HG02610 (cell line): ENCODE measurements at regions not wholly inside any gene's neighbourhood (a gene's known extent, or its start where the extent isn't known, plus 50 kb on each side); places are given as distances from the start of the nearest gene placed in this dataset.
"Not testable (repeated sequence)": the region's sequence is repeated elsewhere in the genome, so short reads cannot be mapped to it uniquely, and the experiment has no call there.

Experiments used
- ATAC-seq: cut with Tn5 transposase; IDR thresholded peaks from one replicate; pipeline ENCODE4 v1.9.1; 2021; ENCODE audit warnings: mild to moderate bottlenecking, moderate library complexity; ENCODE audit not compliant: unreplicated experiment

DNA sequence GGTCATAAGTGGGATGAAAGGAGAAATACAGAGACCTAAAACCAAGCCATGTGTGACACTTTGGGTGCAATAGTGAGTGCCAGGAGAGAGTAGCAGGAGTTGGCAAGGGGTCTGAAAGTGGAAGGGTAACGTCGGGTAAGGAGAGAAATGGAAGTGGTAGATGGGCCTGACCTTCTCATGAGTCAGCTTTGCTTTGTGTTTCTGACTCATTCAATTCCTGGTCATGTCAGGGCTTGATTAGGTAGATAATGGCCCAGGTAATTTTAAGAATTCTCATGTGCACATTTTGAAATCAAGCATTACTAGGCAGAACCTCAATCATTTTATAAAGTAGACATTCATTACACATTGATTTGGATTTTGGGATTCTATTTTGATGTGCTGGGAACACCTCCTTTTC lies 262.5 kb downstream of the SOX2 start:
- ATAC-seq: no peak

DNA sequence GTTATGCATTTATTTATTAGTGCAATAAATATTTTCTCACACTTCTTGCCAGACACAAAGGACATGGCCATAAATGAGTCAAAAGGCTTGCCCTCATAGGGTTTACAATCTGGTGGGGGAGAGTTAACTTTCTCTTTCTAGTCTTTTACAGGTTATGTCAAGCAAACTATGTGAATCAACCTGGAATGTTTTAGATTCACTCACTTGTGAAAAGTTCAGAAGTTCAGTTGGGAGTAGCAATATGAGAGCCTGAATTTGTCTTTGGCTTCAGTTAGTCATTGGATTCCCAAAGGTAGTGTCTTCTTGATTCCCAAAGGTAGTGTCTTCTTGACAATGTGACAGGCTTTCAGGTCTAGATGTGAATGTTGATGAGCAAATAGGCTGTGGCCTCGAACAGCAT lies 264.8 kb downstream of the SOX2 start:
- no peak for ATAC-seq

DNA sequence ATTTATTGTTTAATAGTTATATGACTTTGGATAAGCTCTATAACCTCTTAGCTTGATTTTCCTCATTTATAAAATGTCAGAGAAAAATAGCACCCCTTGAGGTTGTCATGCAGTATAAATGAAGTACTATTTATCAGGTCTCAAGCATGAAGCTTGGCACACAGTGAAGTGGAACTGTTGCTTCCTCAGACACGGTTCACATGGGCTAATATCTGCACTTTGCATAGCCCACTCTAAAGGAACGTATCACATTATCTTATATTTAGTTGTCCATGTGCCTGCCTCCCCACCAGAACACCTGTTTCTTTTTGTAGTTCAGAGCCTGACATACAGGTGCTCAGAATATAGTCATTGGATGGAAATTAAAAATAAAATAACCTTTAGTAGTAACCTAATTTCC lies 273.7 kb downstream of the SOX2 start:
- no peak for ATAC-seq

DNA sequence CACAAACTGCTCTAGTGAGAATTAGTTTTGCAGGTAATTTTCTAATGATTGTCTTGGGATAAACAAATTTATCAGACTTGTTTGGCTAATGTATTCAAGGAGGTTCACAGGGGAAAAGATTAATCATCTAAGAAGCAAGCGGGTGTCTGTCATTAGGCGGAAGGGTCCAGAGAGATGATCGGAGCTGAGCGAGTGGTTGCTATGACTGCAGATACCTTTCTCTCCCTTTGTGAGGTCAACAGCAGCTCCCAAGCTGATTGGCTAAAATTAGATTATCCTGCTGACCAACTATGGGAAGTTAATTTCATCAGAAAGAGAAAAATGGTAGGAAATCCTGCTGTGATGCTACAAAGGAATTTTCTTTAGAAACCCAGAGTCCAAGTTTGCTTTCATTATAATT lies 276.0 kb downstream of the SOX2 start:
- no peak for ATAC-seq

DNA sequence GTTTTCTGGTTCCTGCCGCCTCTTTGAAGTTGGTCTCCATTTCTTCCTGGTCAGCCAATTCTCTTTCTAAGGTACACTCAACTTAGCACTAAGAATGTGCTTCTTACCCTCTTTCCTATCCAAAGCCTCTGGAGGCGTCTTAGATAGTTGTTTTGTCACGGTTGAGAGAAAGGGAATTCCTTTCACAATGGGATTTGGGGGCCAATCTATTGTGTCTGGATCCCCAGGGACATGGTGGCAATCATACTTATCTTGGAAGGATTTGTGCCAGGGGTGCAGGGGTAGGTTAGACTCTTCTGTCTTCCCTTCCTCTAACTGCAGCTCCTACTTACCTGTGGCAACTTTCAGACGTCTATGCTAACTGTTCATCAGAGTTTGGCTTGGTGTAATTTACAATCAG lies 287.1 kb downstream of the SOX2 start:
- no peak for ATAC-seq

DNA sequence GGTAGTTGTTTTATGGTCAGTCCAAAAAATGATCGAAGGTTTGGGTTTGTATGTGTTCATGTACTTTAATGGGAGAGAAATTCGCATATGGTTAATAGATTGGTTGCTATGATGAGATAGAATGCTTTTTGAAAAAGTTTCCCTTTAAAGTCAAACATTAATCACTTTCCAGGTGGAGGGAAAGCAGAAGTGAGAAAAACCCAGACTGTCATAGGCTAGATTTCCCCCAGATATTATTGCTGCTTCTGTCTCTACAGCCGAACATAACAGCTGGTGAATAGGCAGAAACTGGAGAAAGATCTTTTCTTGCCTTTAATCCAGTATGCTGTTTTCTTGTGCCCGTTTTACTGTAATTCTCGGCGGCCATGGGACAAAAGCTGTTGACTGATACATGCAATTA lies 287.6 kb downstream of the SOX2 start:
- no peak for ATAC-seq

DNA sequence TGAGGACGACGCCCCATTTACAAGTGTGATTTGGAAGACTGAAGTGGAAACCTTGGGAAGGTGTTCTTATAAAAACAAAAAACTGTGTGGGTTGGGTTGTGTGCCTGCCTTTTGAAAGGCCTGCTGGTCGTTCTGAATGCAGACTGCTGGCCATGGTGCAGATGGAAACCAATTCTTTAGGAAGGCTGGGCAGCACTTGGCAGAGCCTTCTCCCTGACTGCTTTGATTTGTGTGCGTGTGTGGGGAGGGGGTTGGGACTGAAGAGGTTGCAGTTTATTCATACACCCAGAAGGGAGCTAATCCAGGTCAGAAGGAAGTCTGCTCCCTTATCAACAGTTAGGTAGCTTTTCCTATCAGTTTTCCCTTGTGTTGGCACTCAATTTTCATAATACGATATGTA lies 288.7 kb downstream of the SOX2 start:
- ATAC-seq: no peak

DNA sequence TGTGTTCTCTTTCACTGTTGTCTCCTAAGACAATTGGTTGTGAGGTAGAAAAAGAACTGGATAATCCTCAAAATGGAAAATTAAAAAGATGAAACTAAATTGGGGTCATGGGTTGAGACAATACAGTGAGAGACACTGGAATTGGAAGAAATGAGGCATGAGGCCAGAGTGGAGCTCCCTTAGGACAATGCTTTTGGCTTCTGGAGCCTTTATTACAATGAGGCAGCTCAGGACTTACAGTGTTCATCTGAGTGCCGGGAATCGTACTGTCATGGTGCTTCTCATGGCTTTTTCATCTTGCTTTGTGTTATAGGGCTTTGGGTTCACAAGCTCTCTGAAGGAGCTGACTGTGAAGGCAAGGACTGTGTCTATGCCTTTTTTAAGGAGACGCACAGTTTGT lies 293.5 kb downstream of the SOX2 start:
- ATAC-seq: no peak

DNA sequence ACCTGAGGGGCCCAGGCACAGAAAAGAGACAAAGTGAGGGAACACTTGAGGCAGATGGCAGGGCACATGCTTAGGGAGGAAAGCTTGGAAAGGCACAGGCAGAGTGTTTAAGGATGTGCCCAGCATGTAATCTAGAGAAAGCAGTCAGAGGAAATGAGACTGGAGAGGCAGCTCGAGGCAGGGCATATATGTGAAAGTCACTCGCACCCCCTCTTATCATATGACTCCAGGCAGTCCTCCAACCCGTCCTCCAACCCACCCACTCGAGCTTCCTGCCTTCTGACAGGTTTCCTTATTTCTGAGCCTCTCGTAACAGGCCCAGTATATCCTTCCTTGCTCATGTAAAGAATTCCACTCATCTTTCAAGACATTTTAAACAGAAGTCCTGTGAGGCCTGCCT lies 294.0 kb downstream of the SOX2 start:
- ATAC-seq: no peak

DNA sequence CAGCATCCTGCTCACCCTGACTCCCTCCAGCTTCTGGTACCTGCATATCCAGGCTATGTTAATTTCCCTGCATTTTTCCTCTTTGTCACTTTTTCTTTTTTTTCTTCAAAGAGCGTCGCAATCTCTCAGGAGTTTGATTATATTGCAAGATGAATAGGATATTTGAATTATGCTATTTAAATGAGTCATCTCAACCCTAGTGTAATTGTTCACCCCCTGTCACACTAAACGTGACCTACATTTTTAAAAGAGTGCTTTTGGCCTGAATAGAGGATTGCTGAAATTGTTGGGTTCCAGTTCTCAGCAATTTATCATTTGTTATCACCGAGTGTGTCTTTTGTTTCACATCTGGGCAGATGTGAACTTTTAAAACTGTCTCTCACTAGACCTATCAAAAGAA lies 294.7 kb downstream of the SOX2 start:
- no peak for ATAC-seq

DNA sequence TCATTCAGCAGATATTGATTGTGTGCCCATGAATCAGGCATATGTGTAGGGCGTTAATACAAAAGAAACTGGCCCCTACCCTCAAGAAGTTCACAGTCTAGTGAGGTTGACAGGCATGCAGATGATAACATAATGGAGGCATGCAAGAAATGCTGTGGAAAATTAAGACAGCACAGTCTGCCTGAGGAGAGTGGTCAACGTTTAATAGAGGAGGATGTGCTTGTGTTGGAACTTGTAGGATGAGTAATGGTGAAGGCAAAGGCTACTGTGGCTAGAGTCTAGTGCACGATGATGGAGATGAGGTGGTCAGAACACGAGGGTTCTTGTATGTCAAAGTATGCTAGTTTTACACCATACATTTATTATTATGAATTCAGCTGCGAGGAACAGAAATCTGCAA lies 295.7 kb downstream of the SOX2 start:
- ATAC-seq: no peak

DNA sequence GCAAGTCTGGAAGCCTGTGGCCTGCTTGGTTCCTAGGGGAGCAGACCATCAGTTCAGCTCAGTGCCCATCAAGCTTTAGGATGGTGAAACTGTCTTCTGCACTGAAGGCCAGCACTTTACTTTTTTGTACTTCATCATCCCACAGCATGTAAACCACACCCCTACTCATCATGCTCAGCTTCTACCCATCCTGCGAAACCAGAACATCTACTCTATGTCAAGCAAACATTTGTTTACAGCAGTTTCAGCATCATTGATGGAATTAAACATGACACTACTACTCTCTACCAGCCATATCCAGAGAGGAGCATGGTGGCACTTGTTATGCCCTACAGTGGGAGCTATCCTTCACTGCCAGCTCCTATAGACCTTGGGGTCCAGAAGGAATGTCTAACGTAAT lies 306.6 kb downstream of the SOX2 start:
- ATAC-seq: no peak

DNA sequence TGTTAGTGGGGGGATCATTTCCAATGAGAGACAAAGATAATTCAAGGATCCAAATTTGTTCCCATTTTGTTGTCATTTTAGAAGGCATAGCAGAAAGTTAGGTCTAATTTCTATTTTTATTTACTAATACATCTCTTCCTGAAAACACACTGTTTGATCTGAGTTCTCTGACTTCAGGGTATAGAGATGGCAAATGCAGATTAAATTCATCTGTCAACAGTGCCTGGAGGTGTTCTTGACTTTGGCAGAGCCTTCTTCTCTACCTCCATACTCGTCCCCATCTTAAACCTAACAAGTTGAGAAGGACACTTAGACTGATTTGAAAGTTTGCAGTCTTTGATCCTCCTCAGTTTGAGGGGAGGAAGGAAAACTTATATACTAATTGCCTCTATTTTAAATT lies 308.2 kb downstream of the SOX2 start:
- ATAC-seq: no peak

DNA sequence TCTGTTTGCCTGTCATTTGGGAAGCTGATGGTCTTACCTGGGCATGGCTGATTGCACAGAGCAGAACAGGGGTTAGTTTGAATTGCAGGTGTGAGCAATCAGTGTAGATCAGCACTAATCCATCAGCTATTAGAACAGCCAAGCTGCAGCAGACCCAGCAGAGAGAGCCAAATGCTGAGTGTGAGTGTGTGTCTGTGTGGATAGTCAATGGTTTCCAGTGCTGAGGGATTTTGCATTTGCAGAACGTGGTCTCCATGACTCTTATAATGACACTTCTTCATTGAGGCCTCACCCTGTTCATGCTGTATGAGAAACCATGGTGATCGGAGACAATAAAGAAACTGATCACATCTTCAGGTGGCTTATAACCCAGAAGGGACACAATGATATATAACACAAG lies 312.1 kb downstream of the SOX2 start:
- ATAC-seq: no peak

DNA sequence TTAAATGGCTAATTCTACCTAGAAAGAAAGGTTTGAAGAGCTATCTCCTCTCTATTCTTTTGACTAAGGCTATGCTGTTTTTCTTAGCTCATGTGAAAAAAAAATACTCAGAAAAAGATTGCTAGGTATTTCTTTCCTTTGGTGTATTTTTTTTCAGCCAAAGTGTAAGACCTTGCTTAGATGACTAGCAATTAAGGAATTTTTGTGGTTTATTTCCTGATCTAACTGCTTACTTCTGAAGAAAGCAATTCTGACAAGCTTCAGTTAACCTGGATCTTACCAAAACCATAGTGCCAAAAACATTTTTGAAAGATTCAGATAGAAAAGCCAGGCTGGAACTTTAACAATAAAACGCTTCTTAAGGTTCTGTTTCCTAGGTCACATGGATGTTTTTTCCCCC lies 315.6 kb downstream of the SOX2 start:
- ATAC-seq: no peak

DNA sequence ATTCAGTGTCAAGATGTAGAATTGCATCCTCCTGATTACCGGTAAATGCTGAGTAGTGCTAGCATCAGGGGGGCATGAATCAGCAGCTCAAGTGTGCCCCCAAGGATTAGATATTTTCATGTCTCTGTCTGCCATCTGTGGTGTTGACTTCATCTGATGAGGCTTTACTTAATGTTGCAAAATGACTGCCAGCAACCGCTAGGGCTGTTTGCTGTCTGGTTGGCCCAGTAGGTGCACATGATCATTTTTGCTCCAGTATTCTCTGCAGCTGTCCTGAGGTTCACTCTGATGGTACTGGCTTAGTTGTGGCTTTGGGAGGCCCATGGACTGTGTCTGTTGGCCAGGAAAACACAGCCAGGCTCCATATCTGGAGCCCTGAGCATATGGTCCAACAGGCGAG lies 316.4 kb downstream of the SOX2 start:
- ATAC-seq: no peak

DNA sequence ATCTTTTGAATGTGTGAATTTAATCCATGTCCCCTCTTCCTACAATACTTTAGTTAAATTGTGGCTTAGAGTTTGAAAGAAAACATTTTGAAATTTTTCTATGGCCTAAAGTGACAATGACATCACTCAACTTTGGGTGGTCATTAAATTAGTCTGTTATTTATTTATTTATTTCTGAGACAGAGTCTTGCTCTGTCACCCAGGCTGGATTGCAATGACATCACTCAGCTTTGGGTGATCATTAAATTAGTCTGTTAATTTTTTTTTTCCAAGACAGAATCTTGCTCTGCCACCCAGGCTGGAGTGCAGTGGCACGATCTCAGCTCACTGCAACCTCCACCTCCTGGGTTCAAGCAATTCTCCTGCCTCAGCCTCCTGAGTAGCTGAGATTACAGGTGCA lies 322.5 kb downstream of the SOX2 start:
- not testable (repeated sequence) for ATAC-seq

DNA sequence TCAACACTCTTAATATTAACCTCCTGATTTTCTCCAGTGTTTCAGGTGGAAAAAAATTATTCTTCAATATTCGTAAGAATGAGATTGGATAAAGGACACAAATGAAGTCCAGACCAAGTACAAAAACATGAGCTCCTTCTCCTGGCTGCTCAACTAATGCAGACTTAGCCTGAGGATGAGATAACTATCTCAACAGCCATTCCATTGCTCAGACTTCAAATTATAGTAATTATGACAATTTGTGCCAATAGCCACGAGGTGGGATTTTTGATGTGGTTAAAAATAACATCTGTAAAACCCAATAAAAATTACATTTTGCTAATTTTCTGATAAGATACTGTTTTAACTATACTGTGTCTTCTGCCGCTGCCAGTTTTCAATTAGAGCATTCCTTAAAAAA lies 323.6 kb downstream of the SOX2 start:
- no peak for ATAC-seq

DNA sequence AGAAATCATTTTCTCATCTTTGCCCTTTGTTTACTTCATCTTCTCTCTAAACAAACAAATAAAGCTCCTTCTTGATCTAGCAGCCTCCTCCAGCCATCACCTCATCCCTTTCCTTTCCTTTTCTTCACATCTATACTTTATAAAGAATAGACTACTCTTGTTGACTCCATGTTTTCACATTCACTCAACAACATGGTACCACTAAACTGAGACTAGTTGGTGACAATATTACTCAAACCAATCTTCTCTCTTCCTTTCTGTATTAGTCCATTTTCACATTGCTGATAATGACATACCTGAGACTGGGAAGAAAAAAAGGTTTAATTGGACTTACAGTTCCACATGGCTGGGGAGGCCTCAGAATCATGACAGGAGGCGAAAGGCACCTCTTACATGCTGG lies 324.7 kb downstream of the SOX2 start:
- ATAC-seq: no peak

DNA sequence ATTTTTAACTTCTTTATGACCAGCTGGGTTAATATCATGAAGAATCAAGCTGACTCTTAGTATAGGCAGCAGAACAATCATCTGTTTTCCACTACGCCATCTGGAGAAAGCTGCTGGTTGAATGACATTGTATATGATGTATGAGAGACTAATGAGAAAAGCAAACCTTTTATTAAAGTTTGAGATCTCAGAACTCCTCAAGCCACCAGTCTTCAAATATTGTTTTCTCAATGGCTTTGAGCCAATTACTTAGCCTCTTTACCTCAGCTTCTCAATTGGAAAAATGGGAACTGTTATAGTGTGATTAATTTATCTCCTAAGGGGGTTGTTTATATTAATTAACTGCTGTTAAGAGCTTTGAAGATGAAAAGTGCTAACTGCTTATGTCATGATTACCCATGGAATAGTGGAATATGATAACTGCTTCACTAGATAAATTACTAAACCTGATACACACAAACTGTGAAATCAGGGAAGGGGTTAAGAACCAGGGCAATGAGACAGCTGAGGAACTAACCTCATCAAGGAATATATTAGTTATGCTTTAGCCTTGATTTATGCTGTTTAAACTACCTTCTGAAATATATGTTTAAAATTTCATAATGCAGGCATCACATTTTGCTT lies 330.1 kb downstream of the SOX2 start:
- ATAC-seq: no peak

DNA sequence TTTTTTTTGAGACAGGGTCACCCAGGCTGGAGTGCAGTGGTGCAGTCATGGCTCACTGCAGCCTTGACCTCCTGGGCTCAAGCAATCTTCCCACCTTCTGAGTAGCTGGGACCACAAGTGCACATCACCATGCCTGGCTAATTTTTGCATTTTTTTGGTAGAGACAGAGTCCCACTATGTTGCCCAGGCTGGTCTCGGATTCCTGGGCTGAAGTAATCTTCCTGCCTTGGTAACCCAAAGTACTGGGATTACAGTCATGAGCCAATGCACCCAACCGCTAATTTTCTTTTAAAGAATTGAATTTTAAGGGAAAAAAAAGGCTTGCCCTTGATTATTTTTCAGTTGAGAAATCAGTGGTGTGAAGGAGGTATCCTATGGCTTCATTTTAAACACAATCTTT lies 334.0 kb downstream of the SOX2 start:
- no peak for ATAC-seq

DNA sequence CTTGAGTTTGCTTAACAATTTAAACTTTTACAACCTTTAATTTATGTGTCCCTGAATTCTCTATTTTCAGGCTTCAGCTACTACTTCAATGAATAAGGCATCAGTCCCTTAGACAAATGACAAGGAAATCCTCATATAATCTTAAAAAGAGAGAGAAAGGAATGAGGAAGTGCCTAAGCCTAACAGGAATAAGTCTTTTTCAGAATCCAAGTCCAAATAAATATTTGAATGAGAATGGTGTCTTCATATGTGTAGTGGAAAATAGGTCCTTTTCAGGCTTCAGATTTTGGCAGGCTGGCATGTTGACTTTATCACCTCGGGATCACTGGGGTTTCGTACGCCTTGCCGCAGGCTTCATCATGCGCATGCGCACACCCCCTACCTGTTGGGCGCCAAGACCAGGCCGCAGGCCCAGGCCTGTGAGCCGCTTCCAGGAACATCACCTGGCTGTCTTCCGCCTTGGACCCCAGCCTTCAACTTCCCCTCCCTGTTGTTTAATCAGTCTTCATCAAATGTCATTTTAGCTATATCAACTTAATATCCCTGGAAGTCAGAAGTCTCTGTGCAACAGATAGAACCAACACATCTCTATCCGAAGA lies 334.5 kb downstream of the SOX2 start:
- no peak for ATAC-seq

DNA sequence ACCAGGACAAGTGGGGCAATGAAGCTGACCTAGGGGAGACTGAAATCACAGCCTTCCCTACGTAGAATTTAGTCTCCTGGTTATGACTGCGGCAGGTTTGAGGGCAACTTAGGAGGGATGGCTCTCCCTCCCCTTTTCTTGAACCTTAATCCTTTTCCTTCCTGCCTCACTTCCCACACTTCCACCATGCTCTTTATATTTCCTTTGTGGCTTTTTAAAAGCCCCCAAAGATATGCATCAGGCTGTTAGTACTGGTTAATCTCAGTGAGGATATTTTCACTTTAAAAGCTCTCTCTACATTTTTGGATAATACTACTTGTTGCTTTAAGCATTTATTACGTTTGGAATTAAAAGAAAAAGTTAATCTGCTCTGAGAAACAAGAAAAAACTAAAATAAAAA lies 339.2 kb downstream of the SOX2 start:
- ATAC-seq: no peak
